SU-DHL-6 (cell line): ENCODE measurements at regions not wholly inside any gene's neighbourhood (a gene's known extent, or its start where the extent isn't known, plus 50 kb on each side); places are given as distances from the start of the nearest gene placed in this dataset.

Experiments used
- H2AFZ ChIP-seq: fragments of 200-600 bp; sonication (generic); 2 replicates; pipeline ENCODE4 v1.6.1; 2014; ENCODE audit warnings: low read depth, mild to moderate bottlenecking, moderate library complexity, mixed read lengths, antibody characterized with exemption, low read length; ENCODE audit not compliant: severe bottlenecking
- H3F3A ChIP-seq: fragments of 200-600 bp; shearing (Covaris generic); 2 replicates; pipeline ENCODE4 v1.6.0; 2016; ENCODE audit warnings: antibody characterized with exemption, mild to moderate bottlenecking; ENCODE audit not compliant: insufficient read depth
- H3K27ac ChIP-seq: fragments of 200-600 bp; sonication (generic); 2 replicates; pipeline ENCODE4 v1.5.1; 2016; ENCODE audit warnings: low read depth, mild to moderate bottlenecking, low read length, moderate library complexity, mixed read lengths
- H3K27me3 ChIP-seq: fragments of 200-600 bp; sonication (generic), shearing (Covaris generic); 2 replicates; pipeline ENCODE4 v1.6.0; 2014; ENCODE audit warnings: mild to moderate bottlenecking, low read length
- H3K36me3 ChIP-seq: fragments of 200-600 bp; sonication (generic); 2 replicates; pipeline ENCODE4 v1.6.1; 2014; ENCODE audit warnings: mild to moderate bottlenecking, low read length, mixed read lengths
- H3K4me2 ChIP-seq: fragments of 300-600, 200-600 bp; shearing (Covaris generic), sonication (generic); 2 replicates; pipeline ENCODE4 v1.6.0; 2014; ENCODE audit warnings: low read length, low read depth, mild to moderate bottlenecking; ENCODE audit not compliant: poor library complexity, severe bottlenecking
- H3K4me3 ChIP-seq: fragments of 200-600 bp; sonication (generic); 2 replicates; pipeline ENCODE4 v1.5.1; 2014; ENCODE audit warnings: antibody characterized with exemption, low read length, mild to moderate bottlenecking, mixed read lengths; ENCODE audit not compliant: insufficient read depth, poor library complexity, severe bottlenecking
- H3K79me2 ChIP-seq: fragments of 200-600 bp; sonication (generic); 2 replicates; pipeline ENCODE4 v1.6.1; 2014; ENCODE audit warnings: mild to moderate bottlenecking, low read length, moderate library complexity; ENCODE audit not compliant: insufficient read depth
- H3K9ac ChIP-seq: fragments of 200-600 bp; sonication (generic); 2 replicates; pipeline ENCODE4 v1.7.0; 2014; ENCODE audit warnings: mild to moderate bottlenecking, low read length
- H3K9me2 ChIP-seq: fragments of 200-600 bp; sonication (generic); replicated peaks from 2 replicates; pipeline ENCODE4 v1.6.1; 2014; ENCODE audit warnings: low read length; ENCODE audit not compliant: insufficient read depth
- H3K9me3 ChIP-seq: fragments of 200-600 bp; sonication (generic); 2 replicates; pipeline ENCODE4 v1.6.1; 2014; ENCODE audit warnings: low read length, mixed read lengths; ENCODE audit not compliant: insufficient read depth
- H4K20me1 ChIP-seq: fragments of 200-600 bp; sonication (generic); 2 replicates; pipeline ENCODE4 v1.6.1; 2014; ENCODE audit warnings: low read depth, mild to moderate bottlenecking, antibody characterized with exemption, low read length, moderate library complexity, mixed read lengths
- EZH2phosphoT487 ChIP-seq: fragments of 200-600 bp; sonication (generic), shearing (Covaris generic); conservative IDR thresholded peaks from 2 replicates; pipeline ENCODE4 v1.6.1; 2018; ENCODE audit warnings: mild to moderate bottlenecking, antibody characterized with exemption, low read length, moderate library complexity, mixed read lengths
- TF ChIP-seq, protein P1 (sequence below): fragments of 200-600 bp; sonication (generic); IDR thresholded peaks from one replicate; pipeline ENCODE4 v1.5.1; 2017; ENCODE audit warnings: antibody characterized with exemption, mild to moderate bottlenecking, low read length, moderate library complexity; ENCODE audit not compliant: insufficient read depth, poor library complexity, severe bottlenecking

DNA sequence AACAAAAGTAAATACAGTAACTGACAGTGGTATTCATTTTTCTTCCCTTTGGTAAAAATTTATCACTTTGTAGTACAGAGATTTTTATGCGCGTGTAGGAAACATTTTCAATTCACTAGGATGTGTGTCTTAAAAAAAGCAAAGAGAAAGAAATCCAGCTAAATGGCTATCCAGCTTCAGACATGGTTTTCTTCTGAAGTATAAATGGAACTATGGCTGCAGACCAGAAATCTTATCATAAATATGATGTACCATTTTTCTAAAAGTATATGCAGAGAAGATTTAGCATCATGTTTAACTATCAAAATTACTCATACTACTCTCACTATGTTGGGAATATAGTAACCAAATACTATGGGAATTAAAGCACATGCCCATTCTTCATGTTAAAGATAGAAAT is 328.4 kb upstream of the SMIM30 start:
- no peaks in the 10 kb centered on the region for H3K27me3 ChIP-seq
- no peak for TF ChIP-seq EZH2phosphoT487
- TF ChIP-seq, protein P1, sequence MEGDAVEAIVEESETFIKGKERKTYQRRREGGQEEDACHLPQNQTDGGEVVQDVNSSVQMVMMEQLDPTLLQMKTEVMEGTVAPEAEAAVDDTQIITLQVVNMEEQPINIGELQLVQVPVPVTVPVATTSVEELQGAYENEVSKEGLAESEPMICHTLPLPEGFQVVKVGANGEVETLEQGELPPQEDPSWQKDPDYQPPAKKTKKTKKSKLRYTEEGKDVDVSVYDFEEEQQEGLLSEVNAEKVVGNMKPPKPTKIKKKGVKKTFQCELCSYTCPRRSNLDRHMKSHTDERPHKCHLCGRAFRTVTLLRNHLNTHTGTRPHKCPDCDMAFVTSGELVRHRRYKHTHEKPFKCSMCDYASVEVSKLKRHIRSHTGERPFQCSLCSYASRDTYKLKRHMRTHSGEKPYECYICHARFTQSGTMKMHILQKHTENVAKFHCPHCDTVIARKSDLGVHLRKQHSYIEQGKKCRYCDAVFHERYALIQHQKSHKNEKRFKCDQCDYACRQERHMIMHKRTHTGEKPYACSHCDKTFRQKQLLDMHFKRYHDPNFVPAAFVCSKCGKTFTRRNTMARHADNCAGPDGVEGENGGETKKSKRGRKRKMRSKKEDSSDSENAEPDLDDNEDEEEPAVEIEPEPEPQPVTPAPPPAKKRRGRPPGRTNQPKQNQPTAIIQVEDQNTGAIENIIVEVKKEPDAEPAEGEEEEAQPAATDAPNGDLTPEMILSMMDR, result no peak
- H2AFZ ChIP-seq, result no peak overlapping the region
- H3K4me3 ChIP-seq, result no peak overlapping the region
- no peak overlapping the region for H3K9ac ChIP-seq
- H3K4me2 ChIP-seq, result no peak overlapping the region
- H3K36me3 ChIP-seq, result no peaks in the 10 kb centered on the region
- H3K9me2 ChIP-seq, result no peaks in the 10 kb centered on the region
- H3F3A ChIP-seq, result no peaks in the 10 kb centered on the region
- H4K20me1 ChIP-seq, result no peaks in the 10 kb centered on the region
- H3K9me3 ChIP-seq, result no peaks in the 10 kb centered on the region
- H3K27ac ChIP-seq, result no peak overlapping the region
- no peaks in the 10 kb centered on the region for H3K79me2 ChIP-seq

DNA sequence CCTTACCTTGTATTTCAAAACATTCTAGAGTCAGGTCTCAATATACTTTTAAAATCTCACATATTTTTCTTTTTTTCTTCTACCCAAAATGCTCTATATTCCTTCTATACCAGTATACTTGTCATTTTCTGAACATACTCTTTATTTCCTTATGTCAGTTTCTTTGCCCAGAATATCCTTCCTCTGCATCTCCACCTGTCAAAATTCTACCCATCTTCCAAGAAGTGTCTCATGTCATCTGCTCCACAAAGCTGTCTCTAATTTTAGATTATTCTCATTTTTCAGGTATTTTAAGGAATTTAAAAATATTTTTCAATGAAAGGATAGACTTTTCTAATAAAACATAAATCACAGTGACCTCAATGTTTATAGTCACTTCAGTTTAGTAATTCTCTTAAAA is 328.0 kb upstream of the SMIM30 start:
- no peak overlapping the region for H2AFZ ChIP-seq
- TF ChIP-seq, protein P1, result no peak
- no peak for TF ChIP-seq EZH2phosphoT487
- H3K27me3 ChIP-seq, result no peaks in the 10 kb centered on the region
- H3K79me2 ChIP-seq, result no peaks in the 10 kb centered on the region
- H3K36me3 ChIP-seq, result no peaks in the 10 kb centered on the region
- H3F3A ChIP-seq, result no peaks in the 10 kb centered on the region
- H3K4me3 ChIP-seq, result no peak overlapping the region
- no peaks in the 10 kb centered on the region for H3K9me3 ChIP-seq
- H4K20me1 ChIP-seq, result no peaks in the 10 kb centered on the region
- no peaks in the 10 kb centered on the region for H3K9me2 ChIP-seq
- no peak overlapping the region for H3K9ac ChIP-seq
- no peak overlapping the region for H3K27ac ChIP-seq
- no peak overlapping the region for H3K4me2 ChIP-seq

DNA sequence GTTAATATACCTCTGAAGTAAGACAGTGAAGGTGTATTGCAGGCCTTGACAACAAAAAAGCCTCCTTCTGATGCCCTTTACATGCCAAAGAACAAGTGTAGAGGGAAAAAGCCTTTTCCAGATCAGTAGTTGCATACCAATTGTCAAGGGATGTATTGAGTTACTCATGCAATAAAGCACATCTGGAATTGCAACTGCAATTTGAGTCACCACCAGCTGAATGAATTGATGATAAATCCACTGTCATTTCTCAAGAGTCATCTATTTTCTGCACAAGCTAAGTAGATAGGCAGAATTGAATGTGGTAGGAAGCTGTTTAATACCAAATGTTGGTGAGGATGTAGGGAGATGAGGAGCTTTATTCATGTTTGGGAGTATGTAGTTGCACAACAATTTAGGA is 325.9 kb upstream of the SMIM30 start:
- Histone ChIP-seq H3K4me2 (no peak overlapping the region), H3K9ac (no peak overlapping the region), H3K9me3 (no peaks in the 10 kb centered on the region), H3K36me3 (no peaks in the 10 kb centered on the region), H3K9me2 (no peaks in the 10 kb centered on the region), H3K27ac (no peak overlapping the region), H3K79me2 (no peaks in the 10 kb centered on the region), H2AFZ (no peak overlapping the region), H3K27me3 (no peaks in the 10 kb centered on the region), H3K4me3 (no peak overlapping the region), H4K20me1 (no peaks in the 10 kb centered on the region), H3F3A (no peaks in the 10 kb centered on the region)
- TF ChIP-seq, protein P1, result no peak
- TF ChIP-seq EZH2phosphoT487, result no peak
